Epidermal melanocyte (primary cell): ENCODE measurements at regions not wholly inside any gene's neighbourhood (a gene's known extent, or its start where the extent isn't known, plus 50 kb on each side); places are given as distances from the start of the nearest gene placed in this dataset.

Experiments used
- DNase-seq: peaks from one replicate; pipeline ENCODE4 v3.0.0; 2011; ENCODE audit warnings: low spot score; ENCODE audit not compliant: insufficient read length

- no peak for DNase-seq
Measured at GRCh38 chr6:149149653-149150052, 167.9 kb upstream of the TAB2 start.

- no peak for DNase-seq
Measured at GRCh38 chr6:149150301-149150700, 167.2 kb upstream of the TAB2 start.

- DNase-seq, result no peak
Measured at GRCh38 chr6:149150801-149151398, 166.6 kb upstream of the TAB2 start.

- no peak for DNase-seq
Measured at GRCh38 chr6:149152521-149152920, 165.0 kb upstream of the TAB2 start.

GRCh38 chr6:149153100-149153499 lies 164.4 kb upstream of the TAB2 start:
- no peak for DNase-seq

GRCh38 chr6:149153693-149154092 lies 163.8 kb upstream of the TAB2 start:
- no peak for DNase-seq

- no peak for DNase-seq
Measured at GRCh38 chr6:149154261-149154821, 163.2 kb upstream of the TAB2 start.

GRCh38 chr6:149157126-149157525 lies 160.4 kb upstream of the TAB2 start:
- DNase-seq, result no peak

- no peak for DNase-seq
Measured at GRCh38 chr6:149158076-149158475, 159.4 kb upstream of the TAB2 start.

GRCh38 chr6:149160943-149161342 lies 156.6 kb upstream of the TAB2 start:
- no peak for DNase-seq

- DNase-seq, result no peak
Measured at GRCh38 chr6:149162924-149163323, 154.6 kb upstream of the TAB2 start.

GRCh38 chr6:149164199-149164750 lies 153.2 kb upstream of the TAB2 start:
- DNase-seq, result no peak

- DNase-seq, result no peak
Measured at GRCh38 chr6:149166336-149166735, 151.2 kb upstream of the TAB2 start.

- no peak for DNase-seq
Measured at GRCh38 chr6:149166747-149167146, 150.8 kb upstream of the TAB2 start.

GRCh38 chr6:149168968-149169367 lies 148.5 kb upstream of the TAB2 start:
- no peak for DNase-seq

- peak; percentile 65 for DNase-seq
Measured at GRCh38 chr6:149169761-149170511, 147.6 kb upstream of the TAB2 start.

- DNase-seq, result no peak
Measured at GRCh38 chr6:149170564-149171452, 146.7 kb upstream of the TAB2 start.

- no peak for DNase-seq
Measured at GRCh38 chr6:149173222-149173621, 144.3 kb upstream of the TAB2 start.

- DNase-seq, result no peak
Measured at GRCh38 chr6:149174962-149175361, 142.6 kb upstream of the TAB2 start.

GRCh38 chr6:149176971-149177667 lies 140.4 kb upstream of the TAB2 start:
- DNase-seq, result peak; percentile 44

- DNase-seq, result no peak
Measured at GRCh38 chr6:149179431-149179830, 138.1 kb upstream of the TAB2 start.
